Loucy (cell line): ENCODE measurements at regions not wholly inside any gene's neighbourhood (a gene's known extent, or its start where the extent isn't known, plus 50 kb on each side); places are given as distances from the start of the nearest gene placed in this dataset.

Experiments
- H2AFZ ChIP-seq: fragments of 200-600 bp; sonication (generic); 2 replicates; pipeline ENCODE4 v1.6.0; 2016; ENCODE audit warnings: antibody characterized with exemption, mild to moderate bottlenecking, low read length, moderate library complexity
- H3F3A ChIP-seq: fragments of 200-600 bp; 2 replicates; pipeline ENCODE4 v1.6.0; 2016; ENCODE audit warnings: antibody characterized with exemption, low read depth, mild to moderate bottlenecking
- H3K27me3 ChIP-seq: fragments of 200-600 bp; sonication (generic); 2 replicates; pipeline ENCODE4 v1.6.1; 2014; ENCODE audit warnings: low read length, mild to moderate bottlenecking; ENCODE audit not compliant: insufficient read depth, poor library complexity, severe bottlenecking
- H3K36me3 ChIP-seq: fragments of 200-600 bp; sonication (generic); 2 replicates; pipeline ENCODE4 v1.6.1; 2016; ENCODE audit warnings: low read length; ENCODE audit not compliant: insufficient read depth
- H3K4me1 ChIP-seq: fragments of 200-600 bp; sonication (generic); 2 replicates; pipeline ENCODE4 v1.5.1; 2014; ENCODE audit warnings: low read length, mild to moderate bottlenecking; ENCODE audit not compliant: insufficient read depth, poor library complexity, severe bottlenecking
- H3K4me2 ChIP-seq: fragments of 200-600 bp; sonication (generic); 2 replicates; pipeline ENCODE4 v1.6.0; 2014; ENCODE audit warnings: antibody characterized with exemption, low read length, low read depth, mild to moderate bottlenecking; ENCODE audit not compliant: poor library complexity, severe bottlenecking
- H3K4me3 ChIP-seq: fragments of 200-600 bp; sonication (generic); 2 replicates; pipeline ENCODE4 v1.5.1; 2014; ENCODE audit warnings: low read length, mild to moderate bottlenecking, mixed read lengths; ENCODE audit not compliant: poor library complexity, severe bottlenecking
- H3K79me2 ChIP-seq: fragments of 200-600 bp; sonication (generic); 2 replicates; pipeline ENCODE4 v1.6.1; 2014; ENCODE audit warnings: low read length; ENCODE audit not compliant: insufficient read depth
- H3K9ac ChIP-seq: fragments of 200-600 bp; sonication (generic); 2 replicates; pipeline ENCODE4 v1.6.0; 2014; ENCODE audit warnings: mild to moderate bottlenecking, low read depth, low read length, moderate library complexity; ENCODE audit not compliant: poor library complexity, severe bottlenecking
- H3K9me2 ChIP-seq: fragments of 200-600 bp; sonication (generic); replicated peaks from 2 replicates; pipeline ENCODE4 v1.6.1; 2016; ENCODE audit warnings: low read depth, low read length, mixed read lengths
- H3K9me3 ChIP-seq: fragments of 200-600 bp; sonication (generic); 2 replicates; pipeline ENCODE4 v1.6.1; 2014; ENCODE audit warnings: mild to moderate bottlenecking, antibody characterized with exemption, low read length, low read depth; ENCODE audit not compliant: insufficient read depth
- H4K20me1 ChIP-seq: fragments of 200-600 bp; sonication (generic); 2 replicates; pipeline ENCODE4 v1.6.0; 2014; ENCODE audit warnings: antibody characterized with exemption, low read length, mild to moderate bottlenecking; ENCODE audit not compliant: insufficient read depth, poor library complexity, severe bottlenecking
- EZH2phosphoT487 ChIP-seq: fragments of 200-600 bp; IDR thresholded peaks from 2 replicates; pipeline ENCODE4 v1.6.1; 2018; ENCODE audit warnings: antibody characterized with exemption, mild to moderate bottlenecking, moderate library complexity, borderline replicate concordance
- TF ChIP-seq, protein P1 (sequence below): fragments of 200-600 bp; sonication (generic); conservative IDR thresholded peaks from 2 replicates; pipeline ENCODE4 v1.5.1; 2014; ENCODE audit warnings: mild to moderate bottlenecking, antibody characterized with exemption, low read length

DNA sequence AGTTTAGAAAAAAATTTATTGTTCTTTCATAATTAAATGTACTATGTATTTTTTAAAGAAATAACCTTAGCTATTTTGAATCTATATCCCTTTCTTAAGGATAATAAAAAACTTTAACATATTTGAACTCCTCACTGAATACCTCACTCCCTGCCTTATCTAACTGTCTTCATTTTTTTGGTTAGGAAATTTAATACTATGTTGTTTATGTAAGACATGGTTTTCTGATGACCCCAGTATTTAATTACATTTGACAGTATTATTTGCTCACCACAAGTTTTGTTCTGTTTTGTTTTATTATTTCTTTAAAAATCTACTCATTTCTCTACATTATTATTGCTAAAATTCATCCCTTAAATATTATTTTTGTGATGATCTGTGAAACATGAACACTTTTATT, 394.4 kb upstream of the ADGRB3 start:
- H3K4me2 ChIP-seq: no peak overlapping the region
- H2AFZ ChIP-seq: no peak overlapping the region
- no peaks in the 10 kb centered on the region for H3K4me1 ChIP-seq
- no peak for TF ChIP-seq EZH2phosphoT487
- TF ChIP-seq, protein P1, sequence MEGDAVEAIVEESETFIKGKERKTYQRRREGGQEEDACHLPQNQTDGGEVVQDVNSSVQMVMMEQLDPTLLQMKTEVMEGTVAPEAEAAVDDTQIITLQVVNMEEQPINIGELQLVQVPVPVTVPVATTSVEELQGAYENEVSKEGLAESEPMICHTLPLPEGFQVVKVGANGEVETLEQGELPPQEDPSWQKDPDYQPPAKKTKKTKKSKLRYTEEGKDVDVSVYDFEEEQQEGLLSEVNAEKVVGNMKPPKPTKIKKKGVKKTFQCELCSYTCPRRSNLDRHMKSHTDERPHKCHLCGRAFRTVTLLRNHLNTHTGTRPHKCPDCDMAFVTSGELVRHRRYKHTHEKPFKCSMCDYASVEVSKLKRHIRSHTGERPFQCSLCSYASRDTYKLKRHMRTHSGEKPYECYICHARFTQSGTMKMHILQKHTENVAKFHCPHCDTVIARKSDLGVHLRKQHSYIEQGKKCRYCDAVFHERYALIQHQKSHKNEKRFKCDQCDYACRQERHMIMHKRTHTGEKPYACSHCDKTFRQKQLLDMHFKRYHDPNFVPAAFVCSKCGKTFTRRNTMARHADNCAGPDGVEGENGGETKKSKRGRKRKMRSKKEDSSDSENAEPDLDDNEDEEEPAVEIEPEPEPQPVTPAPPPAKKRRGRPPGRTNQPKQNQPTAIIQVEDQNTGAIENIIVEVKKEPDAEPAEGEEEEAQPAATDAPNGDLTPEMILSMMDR: no peak
- H3F3A ChIP-seq: no peaks in the 10 kb centered on the region
- no peaks in the 10 kb centered on the region for H3K9me2 ChIP-seq
- H3K9me3 ChIP-seq: no peaks in the 10 kb centered on the region
- H3K27me3 ChIP-seq: no peaks in the 10 kb centered on the region
- H4K20me1 ChIP-seq: no peaks in the 10 kb centered on the region
- no peaks in the 10 kb centered on the region for H3K36me3 ChIP-seq
- no peak overlapping the region for H3K9ac ChIP-seq
- H3K4me3 ChIP-seq: no peak overlapping the region
- no peaks in the 10 kb centered on the region for H3K79me2 ChIP-seq

DNA sequence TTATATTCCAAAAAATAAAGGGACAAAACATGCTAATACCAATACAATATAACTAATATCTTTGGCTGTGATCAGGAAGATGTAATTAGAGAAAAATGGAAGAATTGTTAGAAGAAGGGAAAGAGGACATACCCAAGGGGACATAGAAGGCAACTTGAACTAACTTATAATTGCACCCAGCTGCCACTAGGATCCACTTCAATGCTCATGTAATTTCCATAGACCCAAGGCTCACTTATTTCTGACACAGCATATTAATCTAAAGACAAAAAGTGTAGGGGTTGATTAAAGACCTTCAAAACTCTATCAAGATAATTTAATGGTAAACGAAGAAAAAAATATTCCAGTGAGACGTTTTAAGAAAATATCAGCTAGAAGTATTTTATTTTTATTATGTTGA, 396.0 kb upstream of the ADGRB3 start:
- no peak for TF ChIP-seq EZH2phosphoT487
- TF ChIP-seq, protein P1: no peak
- Histone ChIP-seq H3K9me3 (no peaks in the 10 kb centered on the region), H3K4me1 (no peaks in the 10 kb centered on the region), H3K4me3 (no peak overlapping the region), H3F3A (no peaks in the 10 kb centered on the region), H3K27me3 (no peaks in the 10 kb centered on the region), H3K9ac (no peak overlapping the region), H3K9me2 (no peaks in the 10 kb centered on the region), H4K20me1 (no peaks in the 10 kb centered on the region), H3K79me2 (no peaks in the 10 kb centered on the region), H3K36me3 (no peaks in the 10 kb centered on the region), H2AFZ (no peak overlapping the region), H3K4me2 (no peak overlapping the region)

DNA sequence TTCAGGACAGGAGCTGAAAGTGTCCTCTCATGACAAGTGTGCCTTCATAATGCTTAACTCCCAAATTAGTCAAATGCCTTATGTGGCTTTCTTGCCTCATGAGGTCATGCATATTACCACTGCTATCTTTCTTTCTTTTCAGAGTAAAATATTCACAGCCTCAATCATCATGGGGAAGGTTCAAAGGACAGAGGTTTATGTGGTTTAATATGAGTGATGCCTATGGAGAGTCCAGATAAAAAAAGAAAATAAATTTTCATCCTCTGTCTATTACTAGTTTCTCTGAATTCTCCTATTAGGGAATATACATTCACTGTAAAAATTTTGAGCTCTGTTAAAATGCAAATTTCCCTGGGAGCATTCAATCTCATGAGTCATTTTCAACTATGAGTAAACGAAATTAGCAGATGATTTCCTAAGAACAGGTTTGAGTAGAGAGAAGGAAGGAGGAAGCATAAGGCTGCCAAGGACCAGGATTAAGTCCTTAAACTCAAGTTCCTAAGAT, 396.9 kb upstream of the ADGRB3 start:
- Histone ChIP-seq H4K20me1 (no peaks in the 10 kb centered on the region), H3K36me3 (no peaks in the 10 kb centered on the region), H3K79me2 (no peaks in the 10 kb centered on the region), H3K9me2 (no peaks in the 10 kb centered on the region), H2AFZ (no peak overlapping the region), H3K4me2 (no peak overlapping the region), H3K4me1 (no peaks in the 10 kb centered on the region), H3K27me3 (no peaks in the 10 kb centered on the region), H3K4me3 (no peak overlapping the region), H3K9me3 (no peaks in the 10 kb centered on the region), H3K9ac (no peak overlapping the region), H3F3A (no peaks in the 10 kb centered on the region)
- TF ChIP-seq, protein P1: no peak
